SIG-M5 treated with dmso at 0.1 percent for 504 hours (cell line): ENCODE measurements at regions not wholly inside any gene's neighbourhood (a gene's known extent, or its start where the extent isn't known, plus 50 kb on each side); places are given as distances from the start of the nearest gene placed in this dataset.

ENCODE experiments used
- DNase-seq: peaks from one replicate; lab custom pipeline; 2025; ENCODE audit not compliant: unreplicated experiment; lab: John Stamatoyannopoulos, UW

GRCh38 chr2:190783513-190784263 is 96.9 kb upstream of the GLS start:
- no peak for DNase-seq

GRCh38 chr2:190785334-190785733 is 95.3 kb upstream of the GLS start:
- DNase-seq: no peak

- DNase-seq: peak; percentile 49
Measured at GRCh38 chr2:190786404-190787166, 94.0 kb upstream of the GLS start.

- no peak for DNase-seq
Measured at GRCh38 chr2:190787743-190788235, 92.8 kb upstream of the GLS start.

DNA sequence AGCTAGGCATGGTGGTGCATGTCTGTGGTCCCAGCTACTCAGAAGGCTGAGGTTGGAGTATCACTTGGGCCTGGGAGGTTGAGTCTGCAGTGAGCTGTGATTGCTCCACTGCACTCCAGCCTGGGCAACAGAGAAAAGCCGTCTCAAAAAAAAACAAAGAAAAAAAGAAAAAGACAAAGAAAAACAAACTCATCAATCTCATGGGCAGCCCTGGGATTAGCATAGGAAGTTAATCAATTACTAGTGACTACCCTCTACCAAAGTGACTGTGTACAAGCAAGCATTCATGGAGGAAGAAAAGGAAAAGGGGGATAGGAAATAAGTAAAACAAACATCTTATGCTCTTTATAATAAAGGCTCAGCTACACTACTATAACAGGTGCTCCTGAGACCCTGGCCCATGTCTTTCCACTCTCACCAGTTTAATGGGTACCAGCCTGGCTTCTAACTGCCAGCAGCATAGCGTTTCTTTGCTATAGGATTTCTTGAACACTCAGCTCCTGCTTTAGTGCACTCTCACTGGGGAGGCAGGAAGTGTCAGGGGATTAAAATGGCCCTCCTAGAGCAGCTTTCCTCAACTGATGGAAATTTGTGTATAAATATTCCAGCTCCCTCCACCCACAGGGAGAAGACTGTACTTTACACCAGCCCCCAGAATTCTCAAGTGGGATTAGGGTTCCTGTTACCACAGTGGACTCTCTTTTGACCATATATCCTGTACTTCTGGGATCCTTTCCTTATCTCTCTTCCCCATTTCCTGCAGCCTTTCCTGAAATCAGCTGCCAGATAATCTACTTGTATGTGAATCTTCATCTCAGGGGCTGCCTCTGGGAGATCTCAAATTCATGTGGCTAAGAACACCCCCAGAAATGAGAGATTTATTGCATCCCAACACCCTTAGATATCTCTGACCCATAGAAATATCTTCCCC is 91.3 kb upstream of the GLS start:
- no peak for DNase-seq

DNA sequence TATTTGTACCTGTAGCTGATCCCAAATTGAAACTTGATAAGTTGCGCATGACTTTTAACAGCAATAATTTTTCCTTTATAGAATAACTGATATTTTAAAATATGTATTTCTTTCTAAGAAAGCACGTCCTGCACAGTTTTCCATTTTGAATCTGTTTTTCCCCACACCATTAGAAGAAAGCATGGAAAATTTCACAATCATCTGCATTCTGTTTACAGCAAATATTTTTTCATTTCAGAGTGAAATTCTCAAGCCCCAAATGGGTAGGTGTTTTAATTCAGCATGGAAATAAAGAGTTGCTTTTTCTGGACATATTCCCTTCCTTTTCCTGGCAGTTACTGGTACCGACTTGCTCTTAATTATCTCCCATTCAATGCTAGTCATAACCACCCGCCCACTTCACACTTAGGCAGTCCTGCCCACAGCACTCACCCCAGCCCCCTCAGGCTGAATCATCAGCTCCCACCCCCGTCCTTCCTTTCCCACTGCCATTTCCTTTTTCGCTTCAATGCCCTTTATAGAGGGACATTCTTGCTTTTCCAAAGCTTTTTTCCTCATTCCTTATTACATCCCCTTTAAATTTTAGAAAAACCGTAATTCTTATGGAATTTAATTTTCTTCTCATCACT is 89.2 kb upstream of the GLS start:
- no peak for DNase-seq

GRCh38 chr2:190791976-190792575 is 88.5 kb upstream of the GLS start:
- no peak for DNase-seq

GRCh38 chr2:190792956-190793888 is 87.4 kb upstream of the GLS start:
- no peak for DNase-seq

GRCh38 chr2:190794377-190794776 is 86.2 kb upstream of the GLS start:
- DNase-seq: no peak

DNA sequence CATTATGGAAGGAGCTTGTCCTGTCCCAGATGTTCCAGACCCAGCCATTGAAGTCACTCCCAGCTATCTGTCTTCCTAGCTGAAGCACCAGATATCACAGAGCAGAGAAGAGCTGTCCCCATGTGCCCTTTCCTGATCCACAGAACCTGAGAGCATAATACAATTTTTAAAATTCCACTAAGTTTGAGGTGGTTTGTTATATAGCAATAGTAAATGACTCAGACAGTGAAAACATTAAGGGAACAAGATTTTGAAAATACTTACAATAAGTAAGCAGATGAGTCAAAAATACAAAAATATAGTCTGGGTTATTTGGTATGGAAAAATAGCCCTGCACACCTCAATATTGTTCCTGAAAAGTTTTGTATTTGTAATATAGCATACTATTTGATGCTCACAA is 85.8 kb upstream of the GLS start:
- no peak for DNase-seq

DNA sequence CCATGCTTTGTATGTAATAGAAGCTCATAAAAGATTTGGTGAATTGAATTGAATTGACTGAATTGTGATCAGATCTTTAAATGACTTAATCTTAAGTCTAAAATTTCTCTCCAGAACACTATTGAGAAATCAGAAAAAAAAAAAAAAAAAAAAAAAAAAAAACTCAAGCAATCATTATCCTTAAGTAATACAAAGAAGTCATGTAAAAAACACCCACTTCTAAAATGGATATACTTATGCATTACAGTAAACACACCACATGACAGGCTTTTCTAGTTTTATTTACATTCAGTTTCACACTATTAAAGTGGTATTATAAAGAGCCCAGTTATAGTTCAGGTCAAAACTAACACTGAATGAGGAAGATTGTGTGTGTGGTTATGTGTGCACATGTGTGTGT is 84.9 kb upstream of the GLS start:
- no peak for DNase-seq

- DNase-seq: no peak
Measured at GRCh38 chr2:190799999-190800398, 80.6 kb upstream of the GLS start.

DNA sequence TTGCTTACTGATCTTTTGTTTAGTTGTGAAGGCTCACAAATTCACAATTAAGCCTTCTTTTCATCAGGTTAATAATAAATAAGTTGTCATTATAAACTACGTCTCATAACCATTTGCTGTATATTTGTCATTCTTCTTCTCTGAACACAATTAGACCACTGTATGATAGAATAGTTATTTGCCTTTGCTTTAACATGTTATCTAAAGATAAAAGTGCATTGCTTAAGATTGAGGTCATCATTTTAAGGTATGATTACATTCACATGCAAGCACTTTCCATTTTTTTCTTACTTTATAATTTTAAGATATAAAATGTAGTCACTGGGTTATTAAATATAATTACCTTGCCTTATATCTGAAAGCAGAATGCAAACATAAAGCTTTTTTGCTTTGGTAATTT is 80.1 kb upstream of the GLS start:
- DNase-seq: no peak

- DNase-seq: no peak
Measured at GRCh38 chr2:190802129-190802528, 78.5 kb upstream of the GLS start.

GRCh38 chr2:190802626-190803209 is 77.9 kb upstream of the GLS start:
- DNase-seq: peak; percentile 43

DNA sequence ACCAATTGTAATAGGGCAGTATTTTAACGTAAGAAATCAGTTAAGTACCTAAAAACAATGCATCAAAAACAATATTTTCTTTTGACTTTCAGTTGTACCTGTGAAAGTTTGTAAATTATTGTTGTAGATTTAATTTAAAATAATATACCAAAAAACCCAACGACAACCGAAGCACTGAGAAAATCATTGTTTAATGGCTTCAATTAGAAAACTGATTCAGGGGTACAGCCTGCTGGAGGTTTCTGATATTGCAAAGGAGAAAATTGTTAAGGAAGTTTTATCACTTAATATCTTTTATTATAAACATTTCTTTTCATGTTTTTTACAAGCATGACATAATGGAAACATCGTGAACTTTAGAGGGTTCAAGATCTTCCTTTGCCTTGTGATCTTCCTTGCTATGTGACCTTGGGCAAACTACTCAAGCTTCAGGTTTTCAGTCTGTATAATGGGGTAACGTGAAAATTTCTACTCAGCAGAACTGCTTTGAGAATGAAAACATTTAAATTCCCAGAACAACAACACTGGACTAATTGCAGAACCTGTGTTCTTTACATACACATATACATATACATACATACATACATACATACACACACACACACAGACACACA is 76.3 kb upstream of the GLS start:
- DNase-seq: no peak

GRCh38 chr2:190805126-190805525 is 75.5 kb upstream of the GLS start:
- no peak for DNase-seq

GRCh38 chr2:190805843-190806242 is 74.8 kb upstream of the GLS start:
- DNase-seq: no peak

DNA sequence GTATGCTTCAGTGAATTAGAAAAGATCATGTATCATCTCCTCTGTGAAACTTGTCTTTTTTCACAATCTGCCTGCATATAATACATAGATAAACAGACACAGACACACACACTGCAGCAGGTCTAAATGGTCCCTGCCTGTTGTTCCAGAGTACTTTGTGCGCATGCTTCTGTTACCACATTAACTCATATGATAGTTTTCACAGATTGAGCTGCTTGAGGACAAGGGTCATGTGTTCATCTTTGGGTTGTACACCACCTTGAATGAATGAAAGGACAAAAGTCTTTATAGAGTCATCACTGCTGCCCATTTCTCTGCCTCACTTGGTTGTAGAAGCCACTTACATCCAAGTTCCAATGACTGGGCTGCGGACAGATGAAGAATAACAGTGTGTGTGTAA is 72.7 kb upstream of the GLS start:
- no peak for DNase-seq
